GM23248 (cell line): ENCODE measurements at regions not wholly inside any gene's neighbourhood (a gene's known extent, or its start where the extent isn't known, plus 50 kb on each side); places are given as distances from the start of the nearest gene placed in this dataset.

Source experiments
- DNase-seq: peaks from one replicate; pipeline ENCODE4 v3.0.0-alpha.2; 2015
- H2AFZ ChIP-seq: fragments of 200-600 bp; sonication (generic); 2 replicates; pipeline ENCODE4 v1.6.1; 2016; ENCODE audit warnings: antibody characterized with exemption
- H3F3A ChIP-seq: fragments of 200-600 bp; sonication (generic); 2 replicates; pipeline ENCODE4 v1.6.1; 2016; ENCODE audit warnings: mild to moderate bottlenecking, antibody characterized with exemption, mixed run types; ENCODE audit not compliant: insufficient read depth
- H3K27ac ChIP-seq: fragments of 200-600 bp; sonication (generic); 2 replicates; pipeline ENCODE4 v1.5.1; 2016; ENCODE audit warnings: mild to moderate bottlenecking
- H3K27me3 ChIP-seq: fragments of 200-600 bp; sonication (generic); replicated peaks from 2 replicates; pipeline ENCODE4 v1.6.1; 2016; ENCODE audit warnings: mild to moderate bottlenecking; ENCODE audit not compliant: insufficient read depth
- H3K36me3 ChIP-seq: fragments of 200-600 bp; sonication (generic); 2 replicates; pipeline ENCODE4 v1.6.1; 2016; ENCODE audit warnings: low read depth, mild to moderate bottlenecking
- H3K4me1 ChIP-seq: fragments of 200-600 bp; sonication (generic); 2 replicates; pipeline ENCODE4 v1.6.1; 2016; ENCODE audit warnings: mild to moderate bottlenecking; ENCODE audit not compliant: insufficient read depth
- H3K4me2 ChIP-seq: fragments of 200-600 bp; sonication (generic); one replicate; pipeline ENCODE4 v1.6.1; 2016; ENCODE audit warnings: mild to moderate bottlenecking; ENCODE audit not compliant: unreplicated experiment
- H3K4me3 ChIP-seq: fragments of 200-600 bp; sonication (generic); 2 replicates; pipeline ENCODE4 v1.5.1; 2016; ENCODE audit warnings: mild to moderate bottlenecking
- H3K79me2 ChIP-seq: fragments of 200-600 bp; sonication (generic); 2 replicates; pipeline ENCODE4 v1.6.1; 2016; ENCODE audit warnings: mild to moderate bottlenecking; ENCODE audit not compliant: insufficient read depth
- H3K9ac ChIP-seq: fragments of 200-600 bp; sonication (generic); 2 replicates; pipeline ENCODE4 v1.6.1; 2016; ENCODE audit warnings: mild to moderate bottlenecking
- H3K9me2 ChIP-seq: fragments of 200-600 bp; sonication (generic); 2 replicates; pipeline ENCODE4 v1.6.1; 2016; ENCODE audit warnings: mixed run types, mild to moderate bottlenecking, moderate library complexity; ENCODE audit not compliant: insufficient read depth
- H3K9me3 ChIP-seq: fragments of 200-600 bp; sonication (generic); one replicate; pipeline ENCODE4 v1.6.1; 2017; ENCODE audit warnings: low read depth
- H4K20me1 ChIP-seq: fragments of 200-600 bp; sonication (generic); 2 replicates; pipeline ENCODE4 v1.6.0; 2016; ENCODE audit not compliant: insufficient read depth
- EZH2 ChIP-seq: fragments of 200-600 bp; sonication (generic); IDR thresholded peaks from 2 replicates; pipeline ENCODE4 v1.6.1; 2018; ENCODE audit warnings: antibody characterized with exemption, mild to moderate bottlenecking; ENCODE audit not compliant: insufficient read depth, poor library complexity, severe bottlenecking
- EZH2phosphoT487 ChIP-seq: fragments of 200-600 bp; sonication (generic); IDR thresholded peaks from 2 replicates; pipeline ENCODE4 v1.6.1; 2018; ENCODE audit warnings: antibody characterized with exemption, moderate library complexity, mild to moderate bottlenecking, low read depth; ENCODE audit not compliant: insufficient read depth
- WGBS, 2 experiments: methylation state at CpG; one replicate each; pipeline ENCODE4 v1.1.6; 2015 to 2017; ENCODE audit warnings: low lambda C conversion rate in 2 of 2, low coverage in 1 of 2; ENCODE audit errors: missing lambda C conversion rate in 2 of 2; 5-methylcytosine and 5-hydroxymethylcytosine counted together
- in situ Hi-C: fragments of 300-500 bp; cut with MboI; formaldehyde crosslinking; loops from 2 replicates; pipeline ENCODE4 v1.15.0; 2020

GRCh38 chr10:20624642-20625041 is 272.5 kb downstream of the NEBL start:
- Histone ChIP-seq H2AFZ (no peak overlapping the region), H3K4me2 (no peak overlapping the region), H3K79me2 (no peaks in the 10 kb centered on the region), H3K27ac (no peak overlapping the region), H3F3A (no peaks in the 10 kb centered on the region), H4K20me1 (no peaks in the 10 kb centered on the region), H3K9me3 (no peaks in the 10 kb centered on the region), H3K36me3 (no peaks in the 10 kb centered on the region), H3K9me2 (no peaks in the 10 kb centered on the region), H3K4me1 (no peaks in the 10 kb centered on the region), H3K4me3 (no peak overlapping the region), H3K27me3 (no peaks in the 10 kb centered on the region), H3K9ac (no peak overlapping the region)
- TF ChIP-seq EZH2phosphoT487, result no peak
- no peak for TF ChIP-seq EZH2
- 1 to 2% methylated on average over 4 of the region's 4 CpGs for WGBS, 2 experiments
- in situ Hi-C loops, result no loop called here
- peak; percentile 47 for DNase-seq

- no peak overlapping the region for H2AFZ ChIP-seq
- H3K27ac ChIP-seq, result no peak overlapping the region
- TF ChIP-seq EZH2phosphoT487 (no peak), EZH2 (no peak)
- no peaks in the 10 kb centered on the region for H3K36me3 ChIP-seq
- in situ Hi-C loops, result no loop called here
- no peaks in the 10 kb centered on the region for H4K20me1 ChIP-seq
- no peaks in the 10 kb centered on the region for H3K9me2 ChIP-seq
- no peaks in the 10 kb centered on the region for H3K79me2 ChIP-seq
- H3K9ac ChIP-seq, result no peak overlapping the region
- H3K27me3 ChIP-seq, result no peaks in the 10 kb centered on the region
- H3K4me3 ChIP-seq, result no peak overlapping the region
- no peaks in the 10 kb centered on the region for H3F3A ChIP-seq
- H3K9me3 ChIP-seq, result no peaks in the 10 kb centered on the region
- no peaks in the 10 kb centered on the region for H3K4me1 ChIP-seq
- no peak overlapping the region for H3K4me2 ChIP-seq
- DNase-seq, result no peak
These were observed 273.6 kb downstream of the NEBL start for GRCh38 chr10:20623546-20623945.

- H3K27ac ChIP-seq, result no peak overlapping the region
- H3K9ac ChIP-seq, result no peak overlapping the region
- DNase-seq, result peak; percentile 1
These were observed 274.4 kb downstream of the NEBL start for GRCh38 chr10:20622531-20623211.

GRCh38 chr10:20620981-20621380 is 276.1 kb downstream of the NEBL start:
- in situ Hi-C loops, result no loop called here
- no peak for DNase-seq
- no peaks in the 10 kb centered on the region for H4K20me1 ChIP-seq
- H3K4me3 ChIP-seq, result no peak overlapping the region
- no peak overlapping the region for H3K27ac ChIP-seq
- H3K27me3 ChIP-seq, result no peaks in the 10 kb centered on the region
- H3K9me2 ChIP-seq, result no peaks in the 10 kb centered on the region
- H3K4me2 ChIP-seq, result no peak overlapping the region
- no peaks in the 10 kb centered on the region for H3F3A ChIP-seq
- H3K4me1 ChIP-seq, result no peaks in the 10 kb centered on the region
- no peak for TF ChIP-seq EZH2phosphoT487
- no peak for TF ChIP-seq EZH2
- no peaks in the 10 kb centered on the region for H3K79me2 ChIP-seq
- WGBS, 2 experiments, result 29 to 44% methylated on average over 2 of the region's 2 CpGs
- no peaks in the 10 kb centered on the region for H3K36me3 ChIP-seq
- H2AFZ ChIP-seq, result no peak overlapping the region
- H3K9me3 ChIP-seq, result no peaks in the 10 kb centered on the region
- no peak overlapping the region for H3K9ac ChIP-seq

More at GRCh38 chr10:20622531-20623211, 274.4 kb downstream of the NEBL start:
- Histone ChIP-seq H3K27me3 (no peaks in the 10 kb centered on the region), H3K36me3 (no peaks in the 10 kb centered on the region), H3F3A (no peaks in the 10 kb centered on the region), H3K9me3 (no peaks in the 10 kb centered on the region), H4K20me1 (no peaks in the 10 kb centered on the region), H3K4me3 (no peak overlapping the region), H2AFZ (no peak overlapping the region), H3K4me1 (no peaks in the 10 kb centered on the region), H3K79me2 (no peaks in the 10 kb centered on the region), H3K4me2 (no peak overlapping the region), H3K9me2 (no peaks in the 10 kb centered on the region)
- 56 to 65% methylated on average over 6 of the region's 6 CpGs for WGBS, 2 experiments
- TF ChIP-seq EZH2 (no peak), EZH2phosphoT487 (no peak)
- in situ Hi-C loops, result no loop called here
